ENCODE measurements at regions not wholly inside any gene's neighbourhood (a gene's known extent, or its start where the extent isn't known, plus 50 kb on each side); places are given as distances from the start of the nearest gene placed in this dataset.

GRCh38 chr2:228665232-228665631 lies 483.7 kb upstream of the SPHKAP start:
- H3K9me3 ChIP-seq = no peaks in the 10 kb centered on the region; the same call in 1 of the 2 replicates

GRCh38 chr2:228658998-228659397 lies 477.5 kb upstream of the SPHKAP start:
- Histone ChIP-seq H3K4me3 (no peak overlapping the region), H3K27me3 (no peaks in the 10 kb centered on the region), H3K36me3 (no peaks in the 10 kb centered on the region), H3K9me3 (no peaks in the 10 kb centered on the region; the same call in 1 of the 2 replicates)
- DNase-seq = peak; percentile 7

More at GRCh38 chr2:228665232-228665631, 483.7 kb upstream of the SPHKAP start:
- DNase-seq = no peak
- Histone ChIP-seq H3K27me3 (no peaks in the 10 kb centered on the region), H3K4me3 (no peak overlapping the region), H3K36me3 (no peaks in the 10 kb centered on the region)

- DNase-seq = no peak
- Histone ChIP-seq H3K36me3 (no peaks in the 10 kb centered on the region), H3K27me3 (no peaks in the 10 kb centered on the region), H3K9me3 (no peaks in the 10 kb centered on the region; the same call in 1 of the 2 replicates), H3K4me3 (no peak overlapping the region)
These were observed 476.4 kb upstream of the SPHKAP start for GRCh38 chr2:228657807-228658402.

GRCh38 chr2:228655331-228655730 lies 473.8 kb upstream of the SPHKAP start:
- no peaks in the 10 kb centered on the region for H3K9me3 ChIP-seq
- no peaks in the 10 kb centered on the region for H3K36me3 ChIP-seq
- no peak for DNase-seq
- no peaks in the 10 kb centered on the region for H3K27me3 ChIP-seq
- no peak overlapping the region for H3K4me3 ChIP-seq

- no peaks in the 10 kb centered on the region for H3K36me3 ChIP-seq
- no peak overlapping the region for H3K4me3 ChIP-seq
- no peaks in the 10 kb centered on the region for H3K27me3 ChIP-seq
- no peak for DNase-seq
- H3K9me3 ChIP-seq = no peaks in the 10 kb centered on the region
These were observed 473.2 kb upstream of the SPHKAP start for GRCh38 chr2:228654707-228655106.

GRCh38 chr2:228653884-228654283 lies 472.4 kb upstream of the SPHKAP start:
- Histone ChIP-seq H3K27me3 (no peaks in the 10 kb centered on the region), H3K4me3 (no peak overlapping the region), H3K9me3 (no peaks in the 10 kb centered on the region), H3K36me3 (no peaks in the 10 kb centered on the region)
- no peak for DNase-seq

GRCh38 chr2:228652366-228652765 lies 470.9 kb upstream of the SPHKAP start:
- Histone ChIP-seq H3K36me3 (no peaks in the 10 kb centered on the region), H3K9me3 (no peaks in the 10 kb centered on the region), H3K27me3 (no peaks in the 10 kb centered on the region), H3K4me3 (no peak overlapping the region)
- no peak for DNase-seq

GRCh38 chr2:228649876-228650275 lies 468.4 kb upstream of the SPHKAP start:
- Histone ChIP-seq H3K9me3 (no peaks in the 10 kb centered on the region), H3K4me3 (no peak overlapping the region), H3K36me3 (no peaks in the 10 kb centered on the region), H3K27me3 (no peaks in the 10 kb centered on the region)
- DNase-seq = no peak

- no peak for DNase-seq
- Histone ChIP-seq H3K4me3 (no peak overlapping the region), H3K27me3 (no peaks in the 10 kb centered on the region), H3K9me3 (no peaks in the 10 kb centered on the region), H3K36me3 (no peaks in the 10 kb centered on the region)
These were observed 468.0 kb upstream of the SPHKAP start for GRCh38 chr2:228649447-228649846.

GRCh38 chr2:228648541-228648940 lies 467.1 kb upstream of the SPHKAP start:
- no peaks in the 10 kb centered on the region for H3K9me3 ChIP-seq
- H3K27me3 ChIP-seq = no peaks in the 10 kb centered on the region
- H3K4me3 ChIP-seq = no peak overlapping the region
- H3K36me3 ChIP-seq = no peaks in the 10 kb centered on the region
- DNase-seq = no peak

- no peak overlapping the region for H3K4me3 ChIP-seq
- H3K27me3 ChIP-seq = no peaks in the 10 kb centered on the region
- H3K36me3 ChIP-seq = no peaks in the 10 kb centered on the region
- H3K9me3 ChIP-seq = no peaks in the 10 kb centered on the region
- DNase-seq = no peak
These were observed 464.6 kb upstream of the SPHKAP start for GRCh38 chr2:228646061-228646460.

GRCh38 chr2:228644199-228644598 lies 462.7 kb upstream of the SPHKAP start:
- no peaks in the 10 kb centered on the region for H3K27me3 ChIP-seq
- H3K4me3 ChIP-seq = no peak overlapping the region
- no peaks in the 10 kb centered on the region for H3K9me3 ChIP-seq
- DNase-seq = no peak
- H3K36me3 ChIP-seq = no peaks in the 10 kb centered on the region

- DNase-seq = no peak
- Histone ChIP-seq H3K4me3 (no peak overlapping the region), H3K9me3 (no peaks in the 10 kb centered on the region)
These were observed 461.4 kb upstream of the SPHKAP start for GRCh38 chr2:228642861-228643260.

GRCh38 chr2:228630786-228631185 lies 449.3 kb upstream of the SPHKAP start:
- no peak overlapping the region for H3K4me3 ChIP-seq
- H3K9me3 ChIP-seq = no peaks in the 10 kb centered on the region
- no peak for DNase-seq
- no peaks in the 10 kb centered on the region for H3K36me3 ChIP-seq
- H3K27me3 ChIP-seq = no peaks in the 10 kb centered on the region

More at GRCh38 chr2:228642861-228643260, 461.4 kb upstream of the SPHKAP start:
- Histone ChIP-seq H3K36me3 (no peaks in the 10 kb centered on the region), H3K27me3 (no peaks in the 10 kb centered on the region)

GRCh38 chr2:228629251-228629650 lies 447.8 kb upstream of the SPHKAP start:
- no peaks in the 10 kb centered on the region for H3K36me3 ChIP-seq
- DNase-seq = no peak
- H3K9me3 ChIP-seq = no peaks in the 10 kb centered on the region
- no peaks in the 10 kb centered on the region for H3K27me3 ChIP-seq
- no peak overlapping the region for H3K4me3 ChIP-seq

- no peaks in the 10 kb centered on the region for H3K27me3 ChIP-seq
- H3K4me3 ChIP-seq = no peak overlapping the region
- H3K36me3 ChIP-seq = no peaks in the 10 kb centered on the region
- H3K9me3 ChIP-seq = no peaks in the 10 kb centered on the region
- DNase-seq = no peak
These were observed 447.2 kb upstream of the SPHKAP start for GRCh38 chr2:228628682-228629081.

GRCh38 chr2:228627510-228627909 lies 446.0 kb upstream of the SPHKAP start:
- no peaks in the 10 kb centered on the region for H3K36me3 ChIP-seq
- no peak for DNase-seq
- no peak overlapping the region for H3K4me3 ChIP-seq
- no peaks in the 10 kb centered on the region for H3K9me3 ChIP-seq
- no peaks in the 10 kb centered on the region for H3K27me3 ChIP-seq

- Histone ChIP-seq H3K36me3 (no peaks in the 10 kb centered on the region), H3K9me3 (no peaks in the 10 kb centered on the region), H3K4me3 (no peak overlapping the region), H3K27me3 (no peaks in the 10 kb centered on the region)
- no peak for DNase-seq
These were observed 444.0 kb upstream of the SPHKAP start for GRCh38 chr2:228625481-228625880.

- Histone ChIP-seq H3K9me3 (no peaks in the 10 kb centered on the region), H3K4me3 (no peak overlapping the region), H3K36me3 (no peaks in the 10 kb centered on the region), H3K27me3 (no peaks in the 10 kb centered on the region)
- DNase-seq = no peak
These were observed 443.2 kb upstream of the SPHKAP start for GRCh38 chr2:228624733-228625132.
